HG03095 (cell line): ENCODE measurements at regions not wholly inside any gene's neighbourhood (a gene's known extent, or its start where the extent isn't known, plus 50 kb on each side); places are given as distances from the start of the nearest gene placed in this dataset.
"Not testable (repeated sequence)": the region's sequence is repeated elsewhere in the genome, so short reads cannot be mapped to it uniquely, and the experiment has no call there.

ENCODE experiments used
- ATAC-seq: cut with Tn5 transposase; IDR thresholded peaks from one replicate; pipeline ENCODE4 v1.9.1; 2021; ENCODE audit warnings: moderate library complexity; ENCODE audit not compliant: unreplicated experiment

DNA sequence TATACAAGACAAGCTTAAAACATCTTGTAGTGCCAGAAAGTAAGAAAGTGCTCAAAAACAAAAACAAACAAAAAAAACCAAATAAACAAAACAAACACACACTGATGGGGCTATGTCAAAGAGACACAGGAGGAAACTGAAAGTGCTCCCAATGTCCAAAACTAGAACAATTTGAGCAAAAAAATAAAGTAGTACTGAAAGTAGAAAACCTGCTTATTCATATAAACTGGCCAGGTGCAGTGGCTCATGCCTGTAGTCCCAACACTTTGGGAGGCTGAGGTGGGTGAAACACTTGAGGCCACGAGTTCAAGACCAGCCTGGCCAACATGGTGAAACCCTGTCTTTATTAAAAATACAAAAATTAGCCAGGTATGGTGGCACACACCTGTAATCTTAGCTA, 129.9 kb downstream of the GLUL start:
- no peak for ATAC-seq

DNA sequence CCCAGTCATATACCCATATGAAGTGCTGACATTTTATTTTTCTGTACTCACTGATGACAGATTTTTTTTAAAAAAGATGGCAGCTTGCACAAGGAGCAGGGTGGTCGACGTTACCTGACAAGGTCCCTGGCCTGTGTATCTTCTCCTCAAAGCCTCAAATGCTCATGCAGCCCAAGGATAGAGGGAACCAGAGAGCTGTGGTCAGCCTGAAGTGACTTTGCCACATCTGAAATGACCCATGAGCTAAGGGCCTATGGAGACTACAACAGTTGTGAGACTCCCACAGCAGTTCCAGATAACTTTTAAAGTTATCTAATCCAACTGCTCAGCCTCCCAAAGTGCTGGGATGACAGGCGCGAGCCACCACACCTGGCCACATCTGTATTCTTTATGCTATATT, 131.1 kb downstream of the GLUL start:
- no peak for ATAC-seq

DNA sequence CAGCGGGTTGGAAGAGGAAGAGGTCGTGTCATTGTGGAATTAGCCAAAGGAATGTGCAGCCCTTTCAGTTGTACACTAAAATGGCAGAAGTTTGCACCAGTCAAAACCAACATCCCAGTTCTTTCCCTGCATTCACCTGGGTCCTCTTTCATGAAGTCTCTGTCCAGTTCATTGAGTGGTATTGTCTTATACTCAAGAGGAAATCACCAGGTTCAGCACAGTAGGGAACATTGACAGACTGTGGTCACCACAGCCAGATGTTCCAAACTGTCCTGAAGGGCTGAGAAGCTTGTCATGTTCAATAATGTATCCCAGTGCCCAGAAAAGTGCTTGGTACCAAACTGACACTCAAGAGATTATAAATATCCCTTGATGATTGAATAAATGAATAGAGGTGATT, 131.6 kb downstream of the GLUL start:
- no peak for ATAC-seq

DNA sequence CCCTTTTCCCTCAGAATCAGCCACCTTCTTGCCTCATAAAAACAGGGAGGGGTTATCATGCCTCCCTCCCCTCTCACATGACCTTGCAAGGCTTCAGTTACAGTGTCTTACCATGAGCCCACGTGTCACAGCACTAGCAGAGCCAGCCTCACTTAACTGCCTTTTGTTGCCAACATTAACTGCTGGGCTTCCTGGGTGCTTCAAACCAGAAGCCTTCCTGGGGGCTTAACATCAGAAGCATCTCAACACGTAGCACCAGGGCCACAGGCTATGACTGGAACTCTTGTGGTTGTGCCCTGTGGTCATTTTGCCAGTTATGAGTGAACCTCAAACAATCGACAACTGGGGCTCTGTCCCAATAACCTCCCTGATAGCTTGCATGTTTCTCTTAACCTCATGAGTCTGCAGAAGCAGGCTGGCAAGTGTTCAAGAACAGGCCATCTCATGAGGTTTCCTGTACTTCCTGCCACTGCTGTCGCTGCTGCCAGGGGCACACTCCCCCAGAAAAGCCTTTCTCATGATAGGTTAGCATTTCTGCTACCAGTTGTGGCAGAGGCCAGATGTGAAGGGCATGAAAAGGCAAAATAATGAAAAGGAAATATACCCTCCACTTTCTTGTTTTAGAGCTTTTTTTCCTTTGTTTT, 132.2 kb downstream of the GLUL start:
- ATAC-seq: no peak

DNA sequence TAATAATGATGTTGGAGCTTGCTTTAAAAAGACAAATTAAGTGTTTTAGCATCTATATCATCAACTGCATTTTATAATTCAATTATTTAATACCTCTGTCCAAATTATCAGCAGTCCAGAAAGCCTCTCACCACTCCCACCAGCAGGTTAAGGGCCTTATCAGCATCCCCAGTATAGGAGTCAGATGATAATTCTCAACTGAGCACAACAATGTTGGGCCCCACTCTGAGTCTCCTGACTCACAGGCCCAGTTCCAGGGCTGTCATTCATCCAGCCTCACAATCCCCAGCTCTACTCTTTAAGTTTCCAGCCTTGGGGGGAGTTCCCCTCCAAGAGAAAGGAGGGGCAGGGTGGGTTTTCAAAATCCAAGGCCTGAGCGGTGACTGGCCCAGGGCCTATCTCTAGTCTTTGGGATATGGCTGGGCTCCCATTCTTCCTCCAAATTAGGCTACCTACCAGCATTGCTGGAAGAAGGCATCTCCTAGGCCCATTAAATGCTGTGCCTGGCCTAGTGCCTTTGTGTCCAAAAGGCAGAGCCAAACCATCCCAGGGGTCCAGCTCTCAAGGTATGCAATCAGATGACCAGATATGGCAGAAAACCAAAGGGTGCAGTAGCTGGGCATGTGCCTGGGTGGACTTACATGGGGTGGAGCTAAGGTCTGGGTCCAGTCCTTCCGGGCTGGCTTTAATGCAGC, 134.1 kb downstream of the GLUL start:
- ATAC-seq: no peak

DNA sequence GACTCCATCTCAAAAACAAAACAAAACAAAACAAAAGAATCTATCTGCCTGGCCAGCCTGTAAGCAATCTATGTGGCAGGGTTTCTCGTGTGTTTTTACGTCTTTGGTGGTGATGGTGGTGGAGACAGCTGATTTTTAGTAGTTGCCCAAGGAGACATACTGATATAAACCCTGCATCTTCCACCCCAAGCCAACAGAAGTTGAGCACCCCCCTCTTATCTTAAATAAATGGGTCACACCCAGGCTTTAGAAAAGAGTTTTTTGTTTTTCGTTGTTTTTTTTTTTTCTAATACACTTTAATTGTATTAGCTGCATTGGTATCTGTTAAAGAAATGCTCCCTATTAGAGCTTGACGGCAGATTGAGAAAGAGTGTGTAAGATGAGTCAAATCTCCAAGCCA, 134.7 kb downstream of the GLUL start:
- no peak for ATAC-seq

DNA sequence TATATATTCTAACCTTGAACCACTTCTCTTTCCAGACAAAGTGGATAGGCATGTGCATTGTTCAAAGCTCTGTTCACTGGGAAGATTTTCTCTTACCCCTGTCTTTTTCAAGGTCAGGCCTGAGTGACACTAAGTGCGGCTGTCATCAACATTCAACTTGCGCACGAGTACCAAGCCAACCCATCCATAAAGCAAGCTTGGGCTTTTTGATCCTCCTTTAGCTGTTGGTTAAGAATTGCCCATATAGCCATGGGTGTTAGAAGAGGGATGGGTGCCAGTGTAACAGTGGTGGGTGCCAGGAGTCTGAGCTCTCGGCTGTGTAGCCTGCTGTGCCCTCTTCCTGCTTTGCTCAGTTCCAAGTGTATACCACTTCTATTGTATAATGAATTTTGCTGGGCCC, 136.1 kb downstream of the GLUL start:
- ATAC-seq: no peak

DNA sequence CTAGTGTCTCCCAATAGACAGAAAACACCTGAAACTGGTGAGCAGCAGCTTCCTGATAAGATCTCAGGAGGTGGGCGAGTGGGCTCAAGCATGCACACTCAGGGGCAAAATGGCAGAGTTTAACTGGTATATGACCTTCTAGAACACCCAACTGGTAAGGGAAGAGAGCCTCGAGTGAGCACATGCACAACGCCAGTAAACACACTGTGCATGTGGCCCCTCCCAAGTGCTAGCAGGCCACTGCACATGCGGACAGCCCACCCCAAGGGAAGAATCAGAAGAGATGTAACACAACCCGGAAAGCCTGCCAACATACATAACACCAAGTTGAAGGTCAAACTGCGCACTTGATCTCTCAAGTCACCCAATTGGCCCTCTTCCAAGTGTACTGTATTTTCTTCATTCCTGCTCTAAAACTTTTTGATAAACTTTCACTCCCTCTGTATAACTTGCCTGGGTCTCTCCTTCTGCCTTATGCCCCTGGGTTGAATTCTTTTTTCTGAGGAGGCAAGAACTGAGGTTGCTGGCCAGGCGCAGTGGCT, 138.2 kb downstream of the GLUL start:
- no peak for ATAC-seq

DNA sequence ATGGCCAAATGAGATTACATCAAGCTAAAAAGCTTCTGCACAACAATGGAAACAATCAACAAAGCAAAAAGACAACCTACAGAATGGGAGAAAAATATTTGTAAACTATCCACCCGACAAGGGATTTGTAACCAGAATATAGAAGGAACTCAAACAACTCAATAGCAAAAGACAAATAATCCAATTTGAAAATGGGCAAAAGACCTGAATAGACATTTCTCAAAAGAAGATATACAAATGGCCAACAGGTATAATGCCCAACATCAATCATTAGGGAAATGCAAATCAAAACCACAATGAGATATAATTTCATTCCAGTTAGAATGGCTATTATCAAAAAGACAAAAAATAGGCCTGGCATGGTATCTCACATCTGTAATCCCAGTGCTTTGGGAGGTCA, 140.0 kb downstream of the GLUL start:
- no peak for ATAC-seq

DNA sequence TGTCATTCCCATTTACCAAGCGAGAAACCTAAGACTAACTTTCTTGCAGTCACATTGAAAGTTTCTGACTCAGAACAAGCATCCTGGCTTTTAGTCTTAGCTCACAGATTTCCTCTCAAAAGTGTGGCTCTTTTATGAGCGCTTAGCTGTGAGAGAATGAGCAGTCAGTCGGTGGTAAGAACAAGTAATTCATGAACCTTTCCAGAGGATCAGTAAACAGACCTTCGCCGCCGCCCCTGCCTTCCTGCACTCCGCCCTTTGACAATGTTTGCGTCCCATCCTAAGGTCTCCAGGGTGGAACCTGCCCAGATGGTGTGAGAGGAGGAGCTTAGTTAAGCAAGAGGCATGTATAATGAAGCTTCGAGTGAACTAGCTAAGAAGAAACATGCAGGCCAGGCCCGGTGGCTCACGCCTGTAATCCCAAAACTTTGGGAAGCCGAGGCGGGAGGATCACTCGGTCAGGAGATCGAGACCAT, 142.4 kb downstream of the GLUL start:
- peak; percentile 94 for ATAC-seq

DNA sequence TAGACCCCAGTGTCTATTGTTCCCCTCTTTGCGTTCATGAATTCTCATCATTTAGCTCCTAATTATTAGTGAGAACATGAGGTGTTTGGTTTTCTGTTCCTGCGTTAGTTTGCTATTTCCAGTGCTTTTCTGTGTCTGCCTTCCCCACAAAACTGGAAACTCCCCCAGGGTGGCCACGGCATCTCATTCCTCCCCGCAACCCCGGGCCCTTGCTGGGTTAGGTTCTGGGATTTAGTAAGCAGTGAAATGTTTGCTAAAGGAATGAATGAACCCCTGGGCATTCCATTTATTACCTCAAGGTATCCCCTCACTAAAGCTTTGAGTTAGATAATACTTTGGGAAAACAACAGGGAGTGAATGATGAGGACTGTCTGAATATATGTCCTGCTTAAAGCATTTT, 142.9 kb downstream of the GLUL start:
- ATAC-seq: no peak

DNA sequence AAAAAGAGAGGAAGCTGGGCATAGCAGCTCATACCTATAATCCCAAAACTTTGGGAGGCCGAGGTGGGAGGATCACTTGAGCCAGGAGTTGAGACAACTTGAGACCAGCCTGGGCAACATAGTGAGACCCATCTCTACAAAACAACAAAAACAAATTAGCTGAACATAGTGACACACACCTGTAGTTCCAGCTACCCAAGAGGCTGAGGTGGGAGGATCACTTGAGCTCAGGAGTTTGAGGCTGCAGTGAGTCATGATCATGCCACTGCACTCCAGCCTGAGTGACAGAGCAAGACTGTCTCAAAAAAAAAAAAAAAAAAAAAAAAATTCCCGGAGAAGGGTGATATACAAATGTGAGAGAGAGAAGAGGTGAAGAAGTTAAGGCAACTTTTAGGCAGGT, 143.8 kb downstream of the GLUL start:
- not testable (repeated sequence) for ATAC-seq

DNA sequence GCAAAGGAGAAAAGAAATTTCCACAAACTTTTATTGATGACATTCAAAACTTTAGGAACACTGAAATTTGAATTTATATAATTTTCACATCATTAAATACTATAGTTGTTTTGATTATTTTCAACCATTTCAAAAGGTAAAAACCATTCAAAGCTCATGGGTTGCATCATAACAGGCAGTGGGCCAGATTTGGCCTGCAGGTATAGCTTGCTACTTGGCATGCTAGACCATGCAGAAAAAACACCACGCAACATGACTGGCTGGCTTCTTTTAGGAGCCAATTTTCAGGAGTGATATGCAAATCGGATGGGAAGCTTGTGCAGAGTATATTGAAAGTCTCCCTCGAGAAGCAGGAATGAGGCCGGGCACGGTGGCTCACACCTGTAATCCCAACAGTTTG, 144.8 kb downstream of the GLUL start:
- ATAC-seq: no peak

DNA sequence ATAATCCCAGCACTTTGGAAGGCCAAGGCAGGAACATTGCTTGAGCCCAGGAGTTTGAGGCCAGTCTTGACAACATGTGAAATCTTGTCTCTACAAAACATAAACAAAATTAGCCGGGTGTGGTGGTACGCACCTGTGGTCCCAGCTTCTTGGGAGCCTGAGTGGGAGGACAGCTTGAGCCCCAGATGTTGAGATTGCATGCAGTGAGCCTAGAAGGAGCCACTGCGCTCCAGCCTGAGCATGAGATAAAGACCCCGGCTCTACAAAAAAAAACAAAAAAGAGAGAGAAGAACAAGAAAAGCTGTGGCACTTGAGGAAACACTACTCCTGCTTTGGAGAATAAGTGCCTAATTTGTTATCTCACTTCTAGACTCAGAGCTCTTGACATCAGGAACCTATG, 146.6 kb downstream of the GLUL start:
- no peak for ATAC-seq

DNA sequence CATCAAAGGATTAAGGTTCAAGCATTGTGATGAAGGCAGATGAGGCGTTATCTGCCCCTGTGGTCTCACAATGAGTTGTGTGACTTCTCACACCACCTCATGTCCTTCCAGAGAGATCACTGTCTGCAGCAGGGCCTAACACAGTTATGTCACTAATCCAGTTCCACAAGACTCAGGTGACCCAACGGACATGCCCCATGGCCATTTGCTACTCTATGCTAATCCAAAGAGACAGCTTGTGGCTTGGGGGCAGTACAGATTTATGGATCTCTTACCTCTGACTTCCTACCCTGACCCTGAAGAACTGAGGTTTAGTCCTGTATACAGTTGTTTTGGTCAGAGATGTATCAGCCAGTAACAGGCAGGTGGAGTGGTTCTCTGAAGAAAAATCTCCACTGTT, 147.1 kb downstream of the GLUL start:
- ATAC-seq: no peak

DNA sequence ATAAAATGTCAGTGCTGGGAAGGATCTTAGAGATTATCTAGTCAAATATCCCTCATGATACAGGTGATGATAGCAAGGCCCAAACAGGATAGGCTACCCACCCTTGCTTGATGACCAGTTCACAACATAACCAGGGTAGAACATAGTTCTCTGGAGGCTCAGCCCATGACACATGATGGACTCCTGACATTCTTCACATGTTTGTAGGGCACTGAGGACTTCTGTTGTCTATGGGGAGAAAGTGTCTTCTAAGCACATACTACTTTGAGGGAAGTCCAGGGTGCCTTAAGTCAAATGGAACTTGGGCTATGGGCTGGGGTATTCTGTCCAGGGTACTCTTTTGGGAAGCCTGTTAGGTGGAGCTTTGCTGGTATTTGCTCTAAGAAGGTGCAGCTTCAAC, 148.9 kb downstream of the GLUL start:
- no peak for ATAC-seq

DNA sequence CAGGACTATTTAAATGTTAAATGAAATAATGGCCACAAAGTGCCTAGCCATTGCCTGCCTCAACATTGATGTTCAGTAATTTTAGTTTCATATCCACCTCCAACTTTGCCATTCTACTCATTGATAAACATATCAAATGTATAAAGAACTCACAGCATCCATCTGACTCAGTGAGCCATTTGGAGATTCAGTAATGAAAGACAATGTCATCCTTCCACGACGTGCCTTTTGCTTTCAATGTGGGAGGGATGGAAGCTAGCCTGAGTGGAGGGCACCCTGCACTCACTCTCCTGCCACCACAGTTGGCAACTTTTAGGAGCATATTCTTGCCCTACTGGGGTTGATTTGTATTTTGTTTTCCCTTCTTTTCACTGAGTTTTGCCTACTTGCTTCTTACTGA, 151.5 kb downstream of the GLUL start:
- ATAC-seq: no peak

DNA sequence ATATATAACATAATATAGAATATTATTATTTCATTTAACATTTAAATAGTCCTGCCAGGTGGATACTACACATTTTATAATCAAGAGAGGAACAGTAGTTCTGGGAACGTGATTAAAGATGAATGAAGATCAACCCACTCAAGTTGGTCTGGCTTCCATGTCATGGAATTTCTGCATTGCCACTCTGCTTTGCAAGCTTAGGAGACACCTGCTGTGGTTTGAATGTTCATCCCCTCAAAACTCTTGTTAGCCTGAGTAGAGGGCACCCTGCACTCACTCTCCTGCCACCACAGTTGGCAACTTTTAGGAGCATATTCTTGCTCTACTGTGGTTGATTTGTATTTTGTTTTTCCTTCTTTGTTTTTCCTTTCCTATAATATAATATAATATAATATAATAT, 153.2 kb downstream of the GLUL start:
- ATAC-seq: no peak

DNA sequence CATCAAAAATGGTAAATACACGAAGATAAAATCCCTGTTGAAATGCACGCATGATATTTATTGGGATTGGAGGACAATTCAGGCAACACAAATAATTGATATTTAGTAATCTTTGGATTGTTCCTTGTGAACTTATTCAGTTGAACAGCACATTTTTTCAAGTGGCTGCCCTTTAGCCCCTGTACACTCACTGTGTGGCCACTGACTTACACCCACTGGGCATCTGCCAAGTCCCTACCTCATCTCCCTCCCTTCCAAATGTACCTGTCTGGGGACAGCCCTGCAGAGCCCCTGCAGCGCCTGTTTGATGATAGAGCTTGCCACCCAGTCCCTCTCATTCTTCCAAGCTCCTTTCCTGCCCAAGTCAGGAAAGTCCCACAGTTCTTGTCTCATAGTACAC, 154.3 kb downstream of the GLUL start:
- no peak for ATAC-seq

DNA sequence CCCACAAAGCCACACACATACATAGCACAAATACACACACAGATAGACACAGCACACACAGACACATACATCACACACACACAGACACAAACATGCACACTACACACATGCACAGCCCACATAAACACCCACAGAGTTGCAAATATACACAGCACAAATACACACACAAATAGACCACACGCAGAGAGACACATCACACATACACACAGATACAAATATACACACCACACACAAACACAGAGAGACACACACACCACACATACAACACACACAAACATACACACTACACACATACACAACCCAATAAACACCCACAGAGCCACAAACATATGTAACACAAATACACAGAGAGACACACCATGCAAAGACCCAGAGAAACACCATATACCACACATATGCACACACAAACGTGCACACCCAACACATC, 154.9 kb downstream of the GLUL start:
- no peak for ATAC-seq

DNA sequence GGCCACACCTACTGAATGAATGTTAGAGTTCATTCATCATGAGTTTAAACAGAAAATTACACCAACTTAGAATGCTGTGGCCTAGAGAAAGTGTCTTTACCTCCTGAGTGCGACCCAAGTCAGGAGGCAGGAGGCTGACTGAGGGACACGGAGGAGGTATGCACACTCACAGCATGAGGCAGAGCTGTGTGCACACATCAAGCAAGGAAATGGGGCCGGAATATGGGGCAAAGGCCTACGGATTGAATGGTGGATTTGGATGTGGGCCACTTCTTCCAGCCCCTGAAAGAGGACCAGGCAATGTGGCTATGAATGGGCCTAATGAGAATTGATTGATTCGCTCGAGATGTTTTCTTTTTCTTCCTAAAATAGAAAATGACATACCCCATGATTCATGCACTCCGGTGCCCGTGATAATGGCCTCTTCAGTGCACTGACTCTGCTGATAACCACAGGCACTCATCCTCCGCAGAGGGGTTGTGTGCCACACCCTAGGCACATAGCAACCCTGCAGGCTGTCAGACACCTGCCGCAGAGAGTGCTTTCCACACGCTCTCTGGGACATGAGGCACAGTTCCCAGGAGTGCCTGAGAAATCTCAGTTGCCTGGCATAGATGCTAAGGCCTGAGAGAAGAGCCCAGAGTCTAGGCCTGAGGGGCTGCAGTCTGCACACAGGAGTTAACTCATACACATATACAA, 155.5 kb downstream of the GLUL start:
- no peak for ATAC-seq

DNA sequence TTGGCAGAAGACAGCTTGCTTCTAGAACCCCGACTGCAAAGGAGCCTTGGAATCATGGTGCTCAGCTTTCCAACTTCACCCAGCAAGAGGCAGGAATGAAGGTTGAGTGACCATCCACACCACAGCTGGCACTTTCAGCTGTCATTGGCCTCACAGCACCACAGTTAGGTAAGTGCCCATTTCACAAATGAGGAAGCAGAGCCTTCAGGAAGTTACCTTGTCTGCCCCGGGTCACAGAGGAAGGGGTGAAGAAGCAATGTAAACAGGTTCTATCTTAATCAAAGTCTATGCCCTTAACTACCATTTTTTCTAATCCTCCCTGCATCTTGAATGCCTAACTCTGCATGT, 156.0 kb downstream of the GLUL start:
- no peak for ATAC-seq
